HFFc6 (cell line): ENCODE measurements at regions not wholly inside any gene's neighbourhood (a gene's known extent, or its start where the extent isn't known, plus 50 kb on each side); places are given as distances from the start of the nearest gene placed in this dataset.

Experiments used
- DNase-seq: peaks from one replicate; pipeline ENCODE4 v3.0.0-alpha.2; 2018
- H3K27ac Mint-ChIP-seq: 2 replicates; pipeline ENCODE4 v1.8.0; 2020; ENCODE audit warnings: mild to moderate bottlenecking, mixed read lengths
- H3K27me3 Mint-ChIP-seq: 2 replicates; pipeline ENCODE4 v1.8.0; 2021; ENCODE audit warnings: mild to moderate bottlenecking, moderate library complexity, mixed read lengths; ENCODE audit not compliant: insufficient read depth
- H3K36me3 Mint-ChIP-seq: 2 replicates; pipeline ENCODE4 v1.8.0; 2021; ENCODE audit warnings: low read depth, mixed read lengths
- H3K4me1 Mint-ChIP-seq: 2 replicates; pipeline ENCODE4 v1.8.0; 2020; ENCODE audit warnings: low read depth, mixed read lengths
- H3K4me3 Mint-ChIP-seq: 2 replicates; pipeline ENCODE4 v1.8.0; 2020; ENCODE audit warnings: mild to moderate bottlenecking, moderate library complexity, mixed read lengths
- H3K9me3 Mint-ChIP-seq: 2 replicates; pipeline ENCODE4 v1.8.0; 2020; ENCODE audit warnings: mild to moderate bottlenecking, mixed read lengths
- TF ChIP-seq, protein P1 (sequence below): fragments of 200-600 bp; sonication (generic); IDR thresholded peaks from 2 replicates; pipeline ENCODE4 v1.5.0; 2021; ENCODE audit warnings: antibody characterized with exemption, mild to moderate bottlenecking

DNA sequence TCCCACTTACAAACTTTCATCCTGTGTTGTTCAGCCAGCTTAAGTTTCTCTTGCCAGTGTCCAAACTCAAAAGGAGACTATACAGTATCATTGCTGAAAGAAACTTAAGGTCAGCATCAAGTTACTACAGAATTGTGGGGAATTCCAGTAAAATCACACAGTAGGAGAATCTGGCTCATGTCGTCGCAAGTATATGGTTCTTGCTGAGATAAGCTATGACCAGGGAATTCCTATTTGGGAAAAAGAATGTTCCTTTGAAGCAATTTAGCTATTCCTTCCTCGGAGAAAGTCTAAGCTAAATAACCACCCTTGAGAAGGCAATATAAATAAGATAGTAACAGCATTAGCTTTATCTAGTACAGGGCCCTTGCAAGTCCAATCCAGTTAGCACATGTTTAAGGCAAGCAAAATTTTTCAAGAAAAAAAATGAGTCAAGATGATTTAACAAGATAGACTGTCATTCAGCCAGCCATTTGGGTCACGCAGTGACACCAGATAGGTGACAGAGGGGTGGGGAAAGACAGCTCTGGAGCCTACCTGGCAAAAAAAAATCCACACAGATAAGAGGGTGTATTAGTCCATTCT is 78.2 kb upstream of the THBS1 start:
- peaks cover 5% of the 10 kb centered on the region; the same call in 1 of the 2 replicates for H3K36me3 Mint-ChIP-seq
- no peaks in the 10 kb centered on the region for H3K9me3 Mint-ChIP-seq
- H3K27ac Mint-ChIP-seq: no peak overlapping the region
- H3K27me3 Mint-ChIP-seq: no peaks in the 10 kb centered on the region; the same call in 1 of the 2 replicates
- TF ChIP-seq, protein P1, sequence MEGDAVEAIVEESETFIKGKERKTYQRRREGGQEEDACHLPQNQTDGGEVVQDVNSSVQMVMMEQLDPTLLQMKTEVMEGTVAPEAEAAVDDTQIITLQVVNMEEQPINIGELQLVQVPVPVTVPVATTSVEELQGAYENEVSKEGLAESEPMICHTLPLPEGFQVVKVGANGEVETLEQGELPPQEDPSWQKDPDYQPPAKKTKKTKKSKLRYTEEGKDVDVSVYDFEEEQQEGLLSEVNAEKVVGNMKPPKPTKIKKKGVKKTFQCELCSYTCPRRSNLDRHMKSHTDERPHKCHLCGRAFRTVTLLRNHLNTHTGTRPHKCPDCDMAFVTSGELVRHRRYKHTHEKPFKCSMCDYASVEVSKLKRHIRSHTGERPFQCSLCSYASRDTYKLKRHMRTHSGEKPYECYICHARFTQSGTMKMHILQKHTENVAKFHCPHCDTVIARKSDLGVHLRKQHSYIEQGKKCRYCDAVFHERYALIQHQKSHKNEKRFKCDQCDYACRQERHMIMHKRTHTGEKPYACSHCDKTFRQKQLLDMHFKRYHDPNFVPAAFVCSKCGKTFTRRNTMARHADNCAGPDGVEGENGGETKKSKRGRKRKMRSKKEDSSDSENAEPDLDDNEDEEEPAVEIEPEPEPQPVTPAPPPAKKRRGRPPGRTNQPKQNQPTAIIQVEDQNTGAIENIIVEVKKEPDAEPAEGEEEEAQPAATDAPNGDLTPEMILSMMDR: no peak
- DNase-seq: no peak
- H3K4me1 Mint-ChIP-seq: peaks cover 83% of the 10 kb centered on the region
- no peak overlapping the region for H3K4me3 Mint-ChIP-seq

DNA sequence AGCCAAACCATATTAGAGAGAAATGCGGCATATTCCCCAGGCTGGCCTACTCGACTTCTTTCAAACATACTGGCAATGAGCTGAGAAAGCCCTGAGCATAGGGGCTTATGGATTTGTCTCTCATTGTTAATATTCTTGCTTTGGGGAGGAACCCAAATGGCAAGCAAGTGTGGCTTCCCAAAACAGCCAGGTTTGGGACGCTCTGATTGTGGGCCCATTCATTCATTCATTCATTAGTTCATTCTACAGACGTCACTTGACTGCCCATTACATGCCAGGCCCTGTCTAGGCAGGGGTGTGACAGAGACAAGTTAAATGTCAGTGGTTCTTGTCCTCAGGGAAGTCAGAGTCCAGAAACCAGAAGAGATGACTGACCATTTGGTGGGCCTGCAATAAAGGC is 77.4 kb upstream of the THBS1 start:
- no peak for DNase-seq
- H3K9me3 Mint-ChIP-seq: no peaks in the 10 kb centered on the region
- H3K27ac Mint-ChIP-seq: peak overlapping the region; percentile 18; the same call in 1 of the 2 replicates
- peaks cover 82% of the 10 kb centered on the region for H3K4me1 Mint-ChIP-seq
- H3K4me3 Mint-ChIP-seq: no peak overlapping the region
- no peaks in the 10 kb centered on the region; the same call in 1 of the 2 replicates for H3K27me3 Mint-ChIP-seq
- H3K36me3 Mint-ChIP-seq: peaks cover 5% of the 10 kb centered on the region; the same call in 1 of the 2 replicates
- TF ChIP-seq, protein P1: no peak

DNA sequence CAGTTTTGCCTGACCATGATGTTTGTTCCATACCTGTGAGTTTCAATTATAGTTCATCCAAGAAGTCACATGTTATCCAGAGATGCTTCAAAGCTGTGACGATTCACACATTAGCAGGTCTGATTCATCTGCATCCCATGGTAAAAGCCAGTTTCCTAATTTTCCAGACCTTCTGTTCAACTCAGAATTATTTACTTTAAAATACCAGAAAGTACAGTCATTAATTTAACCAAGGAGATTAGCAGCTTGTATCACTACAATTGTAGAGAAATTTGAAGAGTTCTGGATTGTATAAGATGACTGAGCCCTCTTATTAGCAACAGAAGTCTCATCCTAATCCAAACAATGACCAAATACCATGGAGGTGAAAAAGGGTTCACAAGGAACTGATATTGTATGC is 76.1 kb upstream of the THBS1 start:
- Mint-ChIP-seq H3K36me3 (no peaks in the 10 kb centered on the region), H3K27ac (peak overlapping the region; percentile 80), H3K4me3 (peak overlapping the region; percentile 6; the same call in 1 of the 2 replicates), H3K27me3 (no peaks in the 10 kb centered on the region; the same call in 1 of the 2 replicates), H3K4me1 (peaks cover 76% of the 10 kb centered on the region), H3K9me3 (no peaks in the 10 kb centered on the region)
- TF ChIP-seq, protein P1: no peak
- DNase-seq: peak; percentile 76

DNA sequence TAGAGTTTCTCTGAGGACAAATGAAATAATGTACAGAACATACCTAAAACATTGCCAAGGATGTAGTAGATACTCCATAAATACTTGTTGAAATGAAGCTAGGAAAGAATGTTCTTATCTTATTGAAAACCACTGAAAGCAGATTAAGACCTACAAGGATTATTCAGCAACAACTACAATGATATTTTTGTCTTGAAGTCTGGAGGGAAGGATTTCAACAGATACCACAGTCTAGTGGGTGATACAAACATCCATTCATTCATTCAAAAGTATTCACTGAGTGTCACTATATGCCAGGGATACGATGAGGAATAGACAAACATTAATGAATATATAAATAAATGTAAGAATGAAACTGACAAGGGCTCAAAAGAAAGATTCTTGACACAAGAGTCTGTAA is 74.7 kb upstream of the THBS1 start:
- no peak overlapping the region for H3K4me3 Mint-ChIP-seq
- DNase-seq: no peak
- no peaks in the 10 kb centered on the region for H3K36me3 Mint-ChIP-seq
- H3K4me1 Mint-ChIP-seq: peaks cover 82% of the 10 kb centered on the region
- H3K9me3 Mint-ChIP-seq: no peaks in the 10 kb centered on the region
- TF ChIP-seq, protein P1: no peak
- peak overlapping the region; percentile 5 for H3K27ac Mint-ChIP-seq
- H3K27me3 Mint-ChIP-seq: no peaks in the 10 kb centered on the region; the same call in 1 of the 2 replicates

DNA sequence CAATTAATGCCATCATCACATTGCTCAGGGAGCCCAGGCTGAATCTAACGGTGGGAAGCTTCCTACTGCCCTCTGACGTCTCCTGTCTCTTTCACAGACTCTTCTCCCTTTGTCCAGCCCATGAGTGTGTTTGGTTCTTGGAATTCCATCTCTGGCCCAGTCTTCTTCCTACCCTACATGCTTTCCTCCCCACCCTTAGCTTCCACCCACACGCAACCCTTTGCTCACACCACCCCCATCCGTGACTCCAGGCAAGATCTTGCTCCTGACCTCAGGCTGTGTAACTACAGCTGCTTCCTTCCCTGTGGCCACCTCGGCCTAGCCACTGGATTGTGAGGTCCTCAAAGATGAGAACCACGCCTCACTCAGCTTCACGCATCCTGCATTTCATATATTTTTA is 72.3 kb upstream of the THBS1 start:
- Mint-ChIP-seq H3K4me3 (no peak overlapping the region), H3K4me1 (peaks cover 87% of the 10 kb centered on the region), H3K27me3 (peaks cover 1% of the 10 kb centered on the region), H3K9me3 (no peaks in the 10 kb centered on the region), H3K27ac (no peak overlapping the region), H3K36me3 (no peaks in the 10 kb centered on the region)
- TF ChIP-seq, protein P1: no peak
- no peak for DNase-seq
